Neural cell (in vitro differentiated cells): ENCODE measurements at regions not wholly inside any gene's neighbourhood (a gene's known extent, or its start where the extent isn't known, plus 50 kb on each side); places are given as distances from the start of the nearest gene placed in this dataset.
A peak's percentile ranks its signal among the peaks of the same experiment; 100 is the strongest.
"Not testable (repeated sequence)": the region's sequence is repeated elsewhere in the genome, so short reads cannot be mapped to it uniquely, and the experiment has no call there.

Source experiments
- H2AFZ ChIP-seq: fragments of 200-600, 300-800 bp; sonication (generic), shearing (Covaris generic); 2 replicates; pipeline ENCODE4 v1.6.0; 2014; ENCODE audit warnings: low read depth, mild to moderate bottlenecking, antibody characterized with exemption, low read length, moderate library complexity
- H3F3A ChIP-seq: fragments of 200-600 bp; shearing (Covaris generic); 2 replicates; pipeline ENCODE4 v1.6.1; 2016; ENCODE audit warnings: mild to moderate bottlenecking, moderate library complexity, mixed read lengths, antibody characterized with exemption, low read length; ENCODE audit not compliant: insufficient read depth, poor library complexity, severe bottlenecking
- H3K27ac ChIP-seq: fragments of 200-600, 300-800 bp; sonication (generic), shearing (Covaris generic); 2 replicates; pipeline ENCODE4 v1.5.1; 2014; ENCODE audit warnings: mild to moderate bottlenecking, low read length, moderate library complexity
- H3K27me3 ChIP-seq: fragments of 300-800, 200-600 bp; sonication (generic), shearing (Covaris generic); 2 replicates; pipeline ENCODE4 v1.6.0; 2014; ENCODE audit warnings: mild to moderate bottlenecking, low read depth, low read length, moderate library complexity; ENCODE audit not compliant: insufficient read depth
- H3K36me3 ChIP-seq: fragments of 300-800, 200-600 bp; sonication (generic), shearing (Covaris generic); 2 replicates; pipeline ENCODE4 v1.5.1; 2014; ENCODE audit warnings: mild to moderate bottlenecking, antibody characterized with exemption, low read length, moderate library complexity; ENCODE audit not compliant: insufficient read depth
- H3K4me2 ChIP-seq: fragments of 300-800, 200-600 bp; sonication (generic), shearing (Covaris generic); 2 replicates; pipeline ENCODE4 v1.6.0; 2014; ENCODE audit warnings: mild to moderate bottlenecking, low read length
- H3K4me3 ChIP-seq: fragments of 300-800, 200-600 bp; sonication (generic), shearing (Covaris generic); 2 replicates; pipeline ENCODE4 v1.5.1; 2014; ENCODE audit warnings: mild to moderate bottlenecking, low read length, moderate library complexity
- H3K79me2 ChIP-seq: fragments of 200-600 bp; shearing (Covaris generic); replicated peaks from 2 replicates; pipeline ENCODE4 v1.6.0; 2014; ENCODE audit warnings: mild to moderate bottlenecking, low read length, moderate library complexity; ENCODE audit not compliant: insufficient read depth
- H3K9ac ChIP-seq: fragments of 300-800, 200-600 bp; sonication (generic), shearing (Covaris generic); 2 replicates; pipeline ENCODE4 v1.6.1; 2016; ENCODE audit warnings: mild to moderate bottlenecking, low read length, mixed read lengths
- H3K9me2 ChIP-seq: fragments of 200-600 bp; shearing (Covaris generic); 2 replicates; pipeline ENCODE4 v1.6.1; 2016; ENCODE audit warnings: mild to moderate bottlenecking, low read length, mixed read lengths; ENCODE audit not compliant: insufficient read depth
- H3K9me3 ChIP-seq: fragments of 200-600, 300-800 bp; sonication (generic), shearing (Covaris generic); 2 replicates; pipeline ENCODE4 v1.6.1; 2016; ENCODE audit warnings: mild to moderate bottlenecking, mixed run types, low read length, moderate library complexity, mixed read lengths
- H4K20me1 ChIP-seq: fragments of 200-600 bp; shearing (Covaris generic); 2 replicates; pipeline ENCODE4 v1.6.1; 2016; ENCODE audit warnings: mild to moderate bottlenecking, mixed run types; ENCODE audit not compliant: insufficient read depth
- CTCF ChIP-seq: fragments of 450-650 bp; IDR thresholded peaks from 2 replicates; pipeline ENCODE4 v1.5.1; 2014; ENCODE audit warnings: antibody characterized with exemption, mild to moderate bottlenecking, moderate library complexity; ENCODE audit not compliant: poor library complexity, severe bottlenecking
- EP300 ChIP-seq: fragments of 450-650 bp; conservative IDR thresholded peaks from 2 replicates; pipeline ENCODE4 v1.6.1; 2014; ENCODE audit warnings: antibody characterized with exemption, mild to moderate bottlenecking, moderate library complexity; ENCODE audit not compliant: poor library complexity, severe bottlenecking
- EZH2 ChIP-seq: fragments of 200-600, 300-800 bp; shearing (Covaris generic), sonication (generic); IDR thresholded peaks from 2 replicates; pipeline ENCODE4 v1.6.1; 2014; ENCODE audit warnings: antibody characterized with exemption, low read length, borderline replicate concordance, mild to moderate bottlenecking; ENCODE audit not compliant: insufficient read depth, poor library complexity, severe bottlenecking
- MXI1 ChIP-seq: fragments of 450-650 bp; conservative IDR thresholded peaks from 2 replicates; pipeline ENCODE4 v1.6.1; 2014; ENCODE audit warnings: antibody characterized with exemption, mild to moderate bottlenecking; ENCODE audit not compliant: poor library complexity, severe bottlenecking
- POLR2AphosphoS5 ChIP-seq: IDR thresholded peaks from 2 replicates; pipeline ENCODE4 v1.6.1; 2012
- RAD21 ChIP-seq: fragments of 450-650 bp; conservative IDR thresholded peaks from 2 replicates; pipeline ENCODE4 v1.6.1; 2014; ENCODE audit warnings: antibody characterized with exemption, mild to moderate bottlenecking, moderate library complexity
- REST ChIP-seq: IDR thresholded peaks from 2 replicates; pipeline ENCODE4 v1.6.1; 2012; ENCODE audit warnings: borderline replicate concordance
- SMC3 ChIP-seq: fragments of 450-650 bp; conservative IDR thresholded peaks from 2 replicates; pipeline ENCODE4 v1.6.1; 2014; ENCODE audit warnings: antibody characterized with exemption, mild to moderate bottlenecking, moderate library complexity; ENCODE audit not compliant: poor library complexity
- TAF1 ChIP-seq: IDR thresholded peaks from 2 replicates; pipeline ENCODE4 v1.6.1; 2012; ENCODE audit warnings: low read depth

GRCh38 chrX:55161581-55161980 is 58.6 kb upstream of the PAGE5 start:
- Histone ChIP-seq H3K9ac (peak overlapping the region; percentile 77), H3K9me3 (no peaks in the 10 kb centered on the region), H4K20me1 (no peaks in the 10 kb centered on the region), H3K27me3 (no peaks in the 10 kb centered on the region), H2AFZ (peak overlapping the region; percentile 56), H3K4me3 (peak overlapping the region; percentile 78), H3K79me2 (no peaks in the 10 kb centered on the region), H3K36me3 (no peaks in the 10 kb centered on the region), H3K4me2 (peak overlapping the region; percentile 51), H3F3A (no peaks in the 10 kb centered on the region), H3K27ac (peak overlapping the region; percentile 86), H3K9me2 (no peaks in the 10 kb centered on the region)
- TF ChIP-seq TAF1 = no peak
- TF ChIP-seq RAD21 = no peak
- no peak for TF ChIP-seq EP300
- TF ChIP-seq EZH2 = no peak
- TF ChIP-seq POLR2AphosphoS5 = no peak
- no peak for TF ChIP-seq MXI1
- TF ChIP-seq REST = no peak
- TF ChIP-seq SMC3 = no peak
- TF ChIP-seq CTCF = no peak

- no peaks in the 10 kb centered on the region for H3F3A ChIP-seq
- no peak overlapping the region for H3K4me2 ChIP-seq
- no peaks in the 10 kb centered on the region for H3K27me3 ChIP-seq
- no peak overlapping the region for H3K27ac ChIP-seq
- H3K36me3 ChIP-seq = no peaks in the 10 kb centered on the region
- H3K79me2 ChIP-seq = no peaks in the 10 kb centered on the region
- no peak overlapping the region for H2AFZ ChIP-seq
- H3K9me2 ChIP-seq = no peaks in the 10 kb centered on the region
- H3K9me3 ChIP-seq = no peaks in the 10 kb centered on the region
- no peak for TF ChIP-seq REST
- no peak for TF ChIP-seq RAD21
- TF ChIP-seq TAF1 = no peak
- TF ChIP-seq MXI1 = no peak
- TF ChIP-seq CTCF = no peak
- TF ChIP-seq SMC3 = no peak
- TF ChIP-seq EP300 = no peak
- TF ChIP-seq POLR2AphosphoS5 = no peak
- TF ChIP-seq EZH2 = no peak
- H3K4me3 ChIP-seq = no peak overlapping the region
- H3K9ac ChIP-seq = no peak overlapping the region
- H4K20me1 ChIP-seq = no peaks in the 10 kb centered on the region
Measured at GRCh38 chrX:55163171-55163570, 57.0 kb upstream of the PAGE5 start.

- not testable (repeated sequence) for H3K9me2 ChIP-seq, H3K9ac ChIP-seq, H3K4me2 ChIP-seq, H2AFZ ChIP-seq, H3K4me3 ChIP-seq, H3K36me3 ChIP-seq, H3K27ac ChIP-seq, H4K20me1 ChIP-seq, H3F3A ChIP-seq, H3K9me3 ChIP-seq, H3K27me3 ChIP-seq, H3K79me2 ChIP-seq
Measured at GRCh38 chrX:55165026-55165425, 55.1 kb upstream of the PAGE5 start.
